ENCODE measurements at regions not wholly inside any gene's neighbourhood (a gene's known extent, or its start where the extent isn't known, plus 50 kb on each side); places are given as distances from the start of the nearest gene placed in this dataset.

- CTCF ChIA-PET, result no interaction called here
- in situ Hi-C loops (cut with HindIII; ENCODE audit: low pct_unique_long_range_greater_than_20kb, low sequenced_read_pairs), result no loop called here
- Histone ChIP-seq H3K27me3 (ENCODE audit: control insufficient read depth, insufficient read depth, low read length) (no peaks in the 10 kb centered on the region), H3K9me3 (ENCODE audit: control insufficient read depth, insufficient read depth, low read depth, low read length) (no peaks in the 10 kb centered on the region), H3K4me3 (ENCODE audit: low read depth in 2 of 2, low read length in 2 of 2) (no peak overlapping the region), H3K36me3 (ENCODE audit: control insufficient read depth, insufficient read depth, low read length) (no peaks in the 10 kb centered on the region), H3K27ac (ENCODE audit: low read length) (no peak overlapping the region), H3K4me1 (ENCODE audit: control insufficient read depth, insufficient read depth, low read length) (no peaks in the 10 kb centered on the region)
- no peak for DNase-seq (ENCODE audit: low read depth, low spot score)
- no peak for TF ChIP-seq REST (IDR thresholded peaks at IDR 0.05; ENCODE audit: insufficient read depth in 1 of 2, low read depth in 2 of 2, low read length in 1 of 2)
- no peak for TF ChIP-seq SIN3A (IDR thresholded peaks at IDR 0.05; ENCODE audit: borderline replicate concordance, insufficient read depth, low read depth, low read length)
- no peak for TF ChIP-seq POLR2AphosphoS5 (IDR thresholded peaks at IDR 0.05; ENCODE audit: low read depth, low read length)
- TF ChIP-seq TCF7L2 (IDR thresholded peaks at IDR 0.05; ENCODE audit: low read depth, low read length), result no peak
- no peak for TF ChIP-seq CTCF (IDR thresholded peaks at IDR 0.05)
- no TSS peak for BruUV-seq (replicated peaks)
- POLR2A ChIA-PET, result no interaction called here
- intact Hi-C loops (cut with micrococcal nuclease; ENCODE audit: unreplicated experiment), result no loop called here
- no peak for ATAC-seq
Measured at GRCh38 chr6:112938650-112939049, 591.5 kb downstream of the RFPL4B start.

DNA sequence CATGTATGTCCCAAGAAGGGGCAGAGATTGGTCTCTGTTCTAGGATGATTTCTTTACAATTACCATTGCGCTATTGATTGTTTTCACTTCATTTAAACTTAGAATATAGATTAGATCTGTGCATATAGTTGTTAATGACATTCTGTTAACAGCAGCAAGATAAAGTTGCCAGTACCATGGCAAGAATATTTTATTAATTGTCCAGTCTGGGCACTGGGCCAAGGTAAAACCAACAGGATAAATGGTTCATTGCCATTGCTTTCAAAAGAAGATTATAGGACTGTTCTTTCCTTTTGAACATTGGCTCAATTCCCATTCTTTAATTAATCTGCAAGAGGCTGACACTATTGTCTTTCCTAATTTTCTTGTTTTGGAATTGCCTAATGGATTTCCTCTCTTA, 592.4 kb downstream of the RFPL4B start:
- intact Hi-C loops (cut with micrococcal nuclease; ENCODE audit: unreplicated experiment), result no loop called here
- POLR2A ChIA-PET, result interaction anchor here (0.6 kb wide), 1 partner anchor 447 kb away, joined by 3 read pairs; no protein-coding TSS in a partner anchor
- no peak for TF ChIP-seq SIN3A (IDR thresholded peaks at IDR 0.05; ENCODE audit: borderline replicate concordance, insufficient read depth, low read depth, low read length)
- no peak for TF ChIP-seq POLR2AphosphoS5 (IDR thresholded peaks at IDR 0.05; ENCODE audit: low read depth, low read length)
- TF ChIP-seq CTCF (IDR thresholded peaks at IDR 0.05), result no peak
- no peak for TF ChIP-seq REST (IDR thresholded peaks at IDR 0.05; ENCODE audit: insufficient read depth in 1 of 2, low read depth in 2 of 2, low read length in 1 of 2)
- TF ChIP-seq TCF7L2 (IDR thresholded peaks at IDR 0.05; ENCODE audit: low read depth, low read length), result no peak
- no peak overlapping the region for H3K27ac ChIP-seq (ENCODE audit: low read length)
- H3K4me3 ChIP-seq (ENCODE audit: low read depth in 2 of 2, low read length in 2 of 2), result no peak overlapping the region
- no peak for DNase-seq (ENCODE audit: low read depth, low spot score)
- no peak for ATAC-seq
- no peaks in the 10 kb centered on the region for H3K4me1 ChIP-seq (ENCODE audit: control insufficient read depth, insufficient read depth, low read length)
- no peaks in the 10 kb centered on the region for H3K36me3 ChIP-seq (ENCODE audit: control insufficient read depth, insufficient read depth, low read length)
- in situ Hi-C loops (cut with HindIII; ENCODE audit: low pct_unique_long_range_greater_than_20kb, low sequenced_read_pairs), result no loop called here
- H3K27me3 ChIP-seq (ENCODE audit: control insufficient read depth, insufficient read depth, low read length), result no peaks in the 10 kb centered on the region
- CTCF ChIA-PET, result no interaction called here
- no peaks in the 10 kb centered on the region for H3K9me3 ChIP-seq (ENCODE audit: control insufficient read depth, insufficient read depth, low read depth, low read length)
- BruUV-seq (replicated peaks), result no TSS peak
